KMS-11 (cell line): ENCODE measurements at regions not wholly inside any gene's neighbourhood (a gene's known extent, or its start where the extent isn't known, plus 50 kb on each side); places are given as distances from the start of the nearest gene placed in this dataset.

Source experiments
- H2AFZ ChIP-seq: fragments of 200-600 bp; sonication (generic); 2 replicates; pipeline ENCODE4 v1.6.1; 2016; ENCODE audit warnings: antibody characterized with exemption, mixed run types, low read depth
- H3K27ac ChIP-seq: fragments of 200-600 bp; sonication (generic); 2 replicates; pipeline ENCODE4 v1.6.1; 2016; ENCODE audit warnings: mild to moderate bottlenecking, mixed run types
- H3K27me3 ChIP-seq: fragments of 200-600 bp; sonication (generic); 2 replicates; pipeline ENCODE4 v1.6.1; 2017; ENCODE audit warnings: mild to moderate bottlenecking, low read depth, mixed run types, moderate library complexity; ENCODE audit not compliant: insufficient read depth
- H3K36me3 ChIP-seq: fragments of 200-600 bp; sonication (generic); 2 replicates; pipeline ENCODE4 v1.6.1; 2017; ENCODE audit warnings: mild to moderate bottlenecking, mixed run types; ENCODE audit not compliant: insufficient read depth
- H3K4me1 ChIP-seq: fragments of 200-600 bp; sonication (generic); 2 replicates; pipeline ENCODE4 v1.6.1; 2016; ENCODE audit warnings: mild to moderate bottlenecking, low read depth, mixed run types; ENCODE audit not compliant: poor library complexity, severe bottlenecking
- H3K4me2 ChIP-seq: fragments of 200-600 bp; sonication (generic); 2 replicates; pipeline ENCODE4 v1.7.0; 2016; ENCODE audit warnings: mild to moderate bottlenecking, mixed run types
- H3K4me3 ChIP-seq: fragments of 200-600 bp; sonication (generic); IDR thresholded peaks from 2 replicates; pipeline ENCODE4 v1.6.1; 2017; ENCODE audit warnings: low read depth, low read length, mixed read lengths; ENCODE audit not compliant: insufficient read depth
- H3K79me2 ChIP-seq: fragments of 200-600 bp; sonication (generic); 2 replicates; pipeline ENCODE4 v1.6.1; 2016; ENCODE audit warnings: low read depth, mixed run types; ENCODE audit not compliant: insufficient read depth
- H3K9ac ChIP-seq: fragments of 200-600 bp; sonication (generic); 2 replicates; pipeline ENCODE4 v1.6.1; 2016; ENCODE audit warnings: mild to moderate bottlenecking, mixed run types
- H4K20me1 ChIP-seq: fragments of 200-600 bp; sonication (generic); 2 replicates; pipeline ENCODE4 v1.6.1; 2016; ENCODE audit warnings: mild to moderate bottlenecking, mixed run types; ENCODE audit not compliant: insufficient read depth
- TF ChIP-seq, protein P1 (sequence below): fragments of 200-600 bp; sonication (generic); conservative IDR thresholded peaks from 2 replicates; pipeline ENCODE4 v1.6.1; 2017; ENCODE audit warnings: low read depth, mild to moderate bottlenecking, antibody characterized with exemption, low read length, moderate library complexity, mixed read lengths

DNA sequence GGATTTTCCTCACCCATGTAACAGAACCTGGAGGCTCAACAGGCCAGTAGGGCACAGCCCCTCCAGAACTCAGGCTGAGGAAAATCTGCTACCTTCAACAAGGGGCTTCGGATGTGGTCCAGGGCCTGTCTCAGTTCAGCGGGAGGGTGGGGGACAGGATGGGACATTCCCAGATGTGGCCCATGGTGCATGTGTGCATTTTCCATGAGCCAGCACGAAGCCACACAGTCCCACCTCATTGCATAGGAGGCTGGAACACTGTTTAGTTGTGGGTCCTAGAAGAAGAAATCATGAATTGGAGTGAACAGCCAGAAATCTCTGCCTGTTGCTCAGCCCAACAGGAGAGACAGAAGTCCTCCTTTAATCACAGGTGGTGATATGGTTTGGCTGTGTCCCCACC, 469.6 kb upstream of the MYT1L start:
- Histone ChIP-seq H3K4me3 (no peak overlapping the region), H3K4me1 (no peaks in the 10 kb centered on the region), H3K9ac (no peak overlapping the region), H3K4me2 (no peak overlapping the region), H3K27me3 (no peaks in the 10 kb centered on the region), H3K79me2 (no peaks in the 10 kb centered on the region), H3K36me3 (no peaks in the 10 kb centered on the region), H3K27ac (no peak overlapping the region), H2AFZ (no peak overlapping the region), H4K20me1 (no peaks in the 10 kb centered on the region)
- TF ChIP-seq, protein P1, sequence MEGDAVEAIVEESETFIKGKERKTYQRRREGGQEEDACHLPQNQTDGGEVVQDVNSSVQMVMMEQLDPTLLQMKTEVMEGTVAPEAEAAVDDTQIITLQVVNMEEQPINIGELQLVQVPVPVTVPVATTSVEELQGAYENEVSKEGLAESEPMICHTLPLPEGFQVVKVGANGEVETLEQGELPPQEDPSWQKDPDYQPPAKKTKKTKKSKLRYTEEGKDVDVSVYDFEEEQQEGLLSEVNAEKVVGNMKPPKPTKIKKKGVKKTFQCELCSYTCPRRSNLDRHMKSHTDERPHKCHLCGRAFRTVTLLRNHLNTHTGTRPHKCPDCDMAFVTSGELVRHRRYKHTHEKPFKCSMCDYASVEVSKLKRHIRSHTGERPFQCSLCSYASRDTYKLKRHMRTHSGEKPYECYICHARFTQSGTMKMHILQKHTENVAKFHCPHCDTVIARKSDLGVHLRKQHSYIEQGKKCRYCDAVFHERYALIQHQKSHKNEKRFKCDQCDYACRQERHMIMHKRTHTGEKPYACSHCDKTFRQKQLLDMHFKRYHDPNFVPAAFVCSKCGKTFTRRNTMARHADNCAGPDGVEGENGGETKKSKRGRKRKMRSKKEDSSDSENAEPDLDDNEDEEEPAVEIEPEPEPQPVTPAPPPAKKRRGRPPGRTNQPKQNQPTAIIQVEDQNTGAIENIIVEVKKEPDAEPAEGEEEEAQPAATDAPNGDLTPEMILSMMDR = no peak

DNA sequence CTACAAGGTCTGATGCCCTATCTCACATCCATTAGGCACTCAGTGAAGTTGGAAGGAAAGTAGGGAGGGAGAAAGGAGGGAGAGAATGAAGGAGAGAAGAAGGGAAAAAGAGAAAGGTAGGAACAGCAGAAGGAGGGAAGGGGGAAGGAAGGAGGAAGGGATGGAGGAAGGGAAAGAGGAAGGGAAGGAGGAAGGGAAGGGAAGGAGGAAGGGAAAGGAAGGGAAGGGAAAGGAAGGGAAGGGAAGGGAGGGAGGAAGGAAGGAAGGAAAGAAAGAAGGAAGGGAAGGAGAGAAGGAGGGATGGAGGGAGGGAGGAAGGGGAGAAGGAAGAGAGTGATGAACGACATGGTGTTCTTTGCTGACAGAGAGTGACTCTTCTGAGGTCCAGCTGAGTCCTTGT, 468.9 kb upstream of the MYT1L start:
- Histone ChIP-seq H3K79me2 (no peaks in the 10 kb centered on the region), H4K20me1 (no peaks in the 10 kb centered on the region), H3K27ac (no peak overlapping the region), H3K4me3 (no peak overlapping the region), H2AFZ (no peak overlapping the region), H3K4me1 (no peaks in the 10 kb centered on the region), H3K9ac (no peak overlapping the region), H3K4me2 (no peak overlapping the region), H3K36me3 (no peaks in the 10 kb centered on the region), H3K27me3 (no peaks in the 10 kb centered on the region)
- TF ChIP-seq, protein P1 = no peak

DNA sequence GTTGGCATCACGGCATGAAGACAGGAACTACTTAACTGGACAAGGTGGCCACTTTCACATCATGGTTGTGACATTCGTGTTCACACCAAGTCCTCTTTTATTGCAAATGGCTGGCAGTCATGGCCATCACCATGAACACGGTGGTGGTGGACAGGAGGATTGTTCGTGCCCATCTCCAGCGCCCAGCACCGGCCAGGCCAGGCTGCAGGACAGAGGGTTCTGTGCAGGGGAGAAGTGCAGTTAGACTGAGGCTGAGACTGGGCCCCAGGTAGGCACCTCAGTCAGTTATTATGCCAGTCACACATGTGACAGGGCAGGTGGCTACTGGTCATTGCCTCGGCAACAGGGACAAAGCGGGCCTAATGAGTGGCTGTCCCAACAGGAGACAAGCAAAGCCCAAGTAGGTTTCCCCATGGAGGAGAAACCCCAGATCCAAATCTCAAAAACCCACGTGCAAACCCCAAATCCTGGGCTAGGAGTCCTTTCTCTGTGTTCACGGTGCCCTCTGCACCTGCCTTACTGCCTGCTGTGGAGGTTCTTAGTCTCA, 468.1 kb upstream of the MYT1L start:
- H3K27ac ChIP-seq = no peak overlapping the region
- no peak overlapping the region for H3K9ac ChIP-seq
- H3K36me3 ChIP-seq = no peaks in the 10 kb centered on the region
- no peak overlapping the region for H3K4me2 ChIP-seq
- no peaks in the 10 kb centered on the region for H3K79me2 ChIP-seq
- no peak overlapping the region for H3K4me3 ChIP-seq
- H4K20me1 ChIP-seq = no peaks in the 10 kb centered on the region
- TF ChIP-seq, protein P1 = no peak
- H2AFZ ChIP-seq = no peak overlapping the region
- H3K4me1 ChIP-seq = no peaks in the 10 kb centered on the region
- no peaks in the 10 kb centered on the region for H3K27me3 ChIP-seq

DNA sequence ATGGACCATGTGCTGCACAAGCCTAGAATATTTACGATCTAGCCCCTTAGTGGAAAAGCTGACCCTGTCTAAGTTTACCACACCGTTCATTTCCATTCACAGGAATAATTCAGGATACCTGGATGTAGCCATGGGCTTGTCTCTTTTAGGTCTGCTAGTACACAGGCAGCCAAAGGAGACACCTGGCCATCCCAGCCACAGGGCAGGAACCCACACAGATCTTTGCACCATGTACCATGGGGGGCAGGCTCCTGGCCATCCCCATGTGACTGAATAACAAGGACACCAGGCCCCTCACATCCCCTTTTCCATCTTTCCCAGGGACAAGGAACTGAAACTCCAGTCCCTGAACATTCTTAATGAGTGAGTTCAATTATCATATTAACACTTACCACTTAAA, 467.3 kb upstream of the MYT1L start:
- H3K4me3 ChIP-seq = no peak overlapping the region
- no peak overlapping the region for H3K27ac ChIP-seq
- no peaks in the 10 kb centered on the region for H4K20me1 ChIP-seq
- H3K36me3 ChIP-seq = no peaks in the 10 kb centered on the region
- no peaks in the 10 kb centered on the region for H3K27me3 ChIP-seq
- TF ChIP-seq, protein P1 = no peak
- H2AFZ ChIP-seq = no peak overlapping the region
- H3K4me1 ChIP-seq = no peaks in the 10 kb centered on the region
- H3K9ac ChIP-seq = no peak overlapping the region
- no peaks in the 10 kb centered on the region for H3K79me2 ChIP-seq
- H3K4me2 ChIP-seq = no peak overlapping the region
